CD14-positive monocyte (primary cell): ENCODE measurements at regions not wholly inside any gene's neighbourhood (a gene's known extent, or its start where the extent isn't known, plus 50 kb on each side); places are given as distances from the start of the nearest gene placed in this dataset.

ENCODE experiments used
- DNase-seq, 3 donors: peaks; one replicate each; pipeline ENCODE4 v3.0.0-alpha.2; 2011 to 2022
- H2AFZ ChIP-seq: 2 replicates; pipeline ENCODE4 v1.6.0; 2012; ENCODE audit warnings: mild to moderate bottlenecking, low read depth, low read length, inconsistent platforms; ENCODE audit not compliant: insufficient read depth, poor library complexity, severe bottlenecking
- H3K27ac ChIP-seq, 2 donors: 1 replicate in 1 of 2; 2 replicates in 1 of 2; pipeline ENCODE4 v1.5.1; 2012 to 2013; ENCODE audit warnings: low read length in 2 of 2, control low read depth in 1 of 2, inconsistent platforms in 1 of 2, low read depth in 1 of 2, mild to moderate bottlenecking in 1 of 2
- H3K27me3 ChIP-seq, 2 donors: one replicate each; pipeline versions ENCODE4 v1.6.0 to v1.6.1; 2011 to 2013; ENCODE audit warnings: low read length in 2 of 2; ENCODE audit not compliant: control insufficient read depth in 2 of 2, insufficient read depth in 2 of 2
- H3K36me3 ChIP-seq, 2 donors: replicated peaks in 1 of 2; 1 replicate in 1 of 2; 2 replicates in 1 of 2; pipeline versions ENCODE4 v1.5.1 to v1.6.1; 2012 to 2013; ENCODE audit warnings: low read length in 2 of 2, control low read depth in 1 of 2, inconsistent platforms in 1 of 2, mild to moderate bottlenecking in 1 of 2; ENCODE audit not compliant: insufficient read depth in 2 of 2, control insufficient read depth in 1 of 2
- H3K4me1 ChIP-seq, 2 donors: 1 replicate in 1 of 2; 2 replicates in 1 of 2; pipeline versions ENCODE4 v1.5.1 to v1.6.1; 2012 to 2013; ENCODE audit warnings: low read length in 2 of 2, control low read depth in 1 of 2, inconsistent platforms in 1 of 2, mild to moderate bottlenecking in 1 of 2, moderate library complexity in 1 of 2; ENCODE audit not compliant: insufficient read depth in 2 of 2, control insufficient read depth in 1 of 2
- H3K4me2 ChIP-seq: replicated peaks from 2 replicates; pipeline ENCODE3; 2012; ENCODE audit warnings: low read length, moderate library complexity, mild to moderate bottlenecking; ENCODE audit not compliant: poor library complexity, severe bottlenecking; ENCODE audit errors: extremely low read depth
- H3K4me3 ChIP-seq, 3 experiments: fragments of 200-600 bp in 1 of 3; sonication (generic) in 1 of 3; replicated peaks in 1 of 3; 1 replicate in 2 of 3; 2 replicates in 1 of 3; pipeline ENCODE4 v1.5.1; 2011 to 2013; ENCODE audit warnings: low read length in 3 of 3, mild to moderate bottlenecking in 3 of 3, control low read depth in 2 of 3, low read depth in 2 of 3, inconsistent platforms in 1 of 3, moderate library complexity in 1 of 3
- H3K79me2 ChIP-seq: 2 replicates; pipeline ENCODE4 v1.6.0; 2012; ENCODE audit warnings: mild to moderate bottlenecking, control low read depth, inconsistent platforms, low read length, moderate library complexity; ENCODE audit not compliant: insufficient read depth
- H3K9ac ChIP-seq: 2 replicates; pipeline ENCODE4 v1.6.0; 2017; ENCODE audit warnings: low read length, mild to moderate bottlenecking; ENCODE audit not compliant: insufficient read depth, poor library complexity, severe bottlenecking
- H3K9me3 ChIP-seq, 2 donors: replicated peaks in 1 of 2; 1 replicate in 1 of 2; 2 replicates in 1 of 2; pipeline versions ENCODE4 v1.5.1 to v1.6.1; 2012 to 2013; ENCODE audit warnings: low read length in 2 of 2, control low read depth in 1 of 2; ENCODE audit not compliant: control insufficient read depth in 1 of 2, insufficient read depth in 1 of 2
- H4K20me1 ChIP-seq: 2 replicates; pipeline ENCODE4 v1.6.0; 2012; ENCODE audit warnings: mild to moderate bottlenecking, low read length, control low read depth, moderate library complexity; ENCODE audit not compliant: insufficient read depth
- H3K27ac Mint-ChIP-seq, 7 donors: one replicate each; pipeline ENCODE4 v1.8.0; 2020; ENCODE audit warnings: mild to moderate bottlenecking in 7 of 7, mixed read lengths in 7 of 7, moderate library complexity in 6 of 7, inconsistent platforms in 2 of 7
- H3K27me3 Mint-ChIP-seq, 3 donors: one replicate each; pipeline ENCODE4 v1.8.0; 2021 to 2022; ENCODE audit warnings: low read depth in 3 of 3, mild to moderate bottlenecking in 3 of 3, mixed read lengths in 3 of 3, moderate library complexity in 3 of 3, inconsistent platforms in 1 of 3
- H3K36me3 Mint-ChIP-seq, 2 donors: one replicate each; pipeline ENCODE4 v1.8.0; 2020; ENCODE audit warnings: mixed read lengths in 2 of 2, inconsistent platforms in 1 of 2, mild to moderate bottlenecking in 1 of 2
- H3K4me1 Mint-ChIP-seq: one replicate; pipeline ENCODE4 v1.8.0; 2020; ENCODE audit warnings: mild to moderate bottlenecking, mixed read lengths
- H3K4me3 Mint-ChIP-seq, 2 donors: one replicate each; pipeline ENCODE4 v1.8.0; 2020; ENCODE audit warnings: mild to moderate bottlenecking in 2 of 2, mixed read lengths in 2 of 2, moderate library complexity in 1 of 2
- H3K9me3 Mint-ChIP-seq, 7 donors: one replicate each; pipeline ENCODE4 v1.8.0; 2020 to 2022; ENCODE audit warnings: mixed read lengths in 7 of 7, mild to moderate bottlenecking in 6 of 7, moderate library complexity in 6 of 7, inconsistent platforms in 2 of 7
- WGBS: methylation state at CpG from one replicate; pipeline ENCODE4 v1.1.5; 2013; ENCODE audit warnings: missing lambda C conversion rate; ENCODE audit not compliant: insufficient coverage; 5-methylcytosine and 5-hydroxymethylcytosine counted together
- intact Hi-C, 2 donors: fragments of 100-400 bp; cut with micrococcal nuclease; formaldehyde crosslinking; loops; one replicate each; pipeline versions ENCODE4 v1.15.0 to v1.15.1; 2023
- TF ChIP-seq, protein P1 (sequence below): fragments of 200-600 bp; IDR thresholded peaks from one replicate; pipeline ENCODE4 v1.8.0; 2022; ENCODE audit warnings: antibody characterized with exemption, mild to moderate bottlenecking

DNA sequence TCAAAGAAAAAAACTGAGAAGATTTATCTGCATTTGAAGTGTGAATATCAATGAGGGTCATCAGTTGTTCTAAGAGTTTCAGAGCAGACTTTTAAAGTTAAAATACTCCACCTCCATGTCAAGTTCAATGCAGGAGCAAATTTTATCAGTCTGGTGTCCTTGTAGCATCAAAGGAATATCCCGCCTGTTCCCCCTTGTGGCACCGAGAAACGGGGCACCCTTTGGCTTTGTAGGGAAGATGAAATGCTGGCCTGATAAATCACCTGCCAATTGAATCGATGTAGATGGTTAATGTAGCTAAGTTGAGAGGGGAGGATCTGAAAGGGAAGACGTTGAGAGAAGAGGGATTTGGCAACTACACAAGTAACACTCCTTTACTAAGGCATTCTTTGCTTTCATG, 714.5 kb downstream of the EFNA5 start:
- intact Hi-C loops = no loop called here
- Mint-ChIP-seq H3K9me3 (peaks cover 0 to 2% (median 0%) of the 10 kb centered on the region in 7 donors), H3K4me1 (no peaks in the 10 kb centered on the region), H3K36me3 (no peaks in the 10 kb centered on the region), H3K4me3 (no peak overlapping the region), H3K27ac (no peak overlapping the region), H3K27me3 (peaks cover 0 to 2% (median 0%) of the 10 kb centered on the region in 3 donors)
- TF ChIP-seq, protein P1, sequence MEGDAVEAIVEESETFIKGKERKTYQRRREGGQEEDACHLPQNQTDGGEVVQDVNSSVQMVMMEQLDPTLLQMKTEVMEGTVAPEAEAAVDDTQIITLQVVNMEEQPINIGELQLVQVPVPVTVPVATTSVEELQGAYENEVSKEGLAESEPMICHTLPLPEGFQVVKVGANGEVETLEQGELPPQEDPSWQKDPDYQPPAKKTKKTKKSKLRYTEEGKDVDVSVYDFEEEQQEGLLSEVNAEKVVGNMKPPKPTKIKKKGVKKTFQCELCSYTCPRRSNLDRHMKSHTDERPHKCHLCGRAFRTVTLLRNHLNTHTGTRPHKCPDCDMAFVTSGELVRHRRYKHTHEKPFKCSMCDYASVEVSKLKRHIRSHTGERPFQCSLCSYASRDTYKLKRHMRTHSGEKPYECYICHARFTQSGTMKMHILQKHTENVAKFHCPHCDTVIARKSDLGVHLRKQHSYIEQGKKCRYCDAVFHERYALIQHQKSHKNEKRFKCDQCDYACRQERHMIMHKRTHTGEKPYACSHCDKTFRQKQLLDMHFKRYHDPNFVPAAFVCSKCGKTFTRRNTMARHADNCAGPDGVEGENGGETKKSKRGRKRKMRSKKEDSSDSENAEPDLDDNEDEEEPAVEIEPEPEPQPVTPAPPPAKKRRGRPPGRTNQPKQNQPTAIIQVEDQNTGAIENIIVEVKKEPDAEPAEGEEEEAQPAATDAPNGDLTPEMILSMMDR = no peak
- no CpG with 5 or more reads among the region's 5 CpGs for WGBS
- Histone ChIP-seq H3K9ac (no peak overlapping the region), H3K9me3 (no peaks in the 10 kb centered on the region), H4K20me1 (no peaks in the 10 kb centered on the region), H3K27me3 (no peaks in the 10 kb centered on the region), H3K27ac (no peak overlapping the region), H3K4me3 (no peak overlapping the region), H3K36me3 (no peaks in the 10 kb centered on the region), H3K4me2 (no peak overlapping the region), H3K4me1 (no peaks in the 10 kb centered on the region), H3K79me2 (no peaks in the 10 kb centered on the region), H2AFZ (no peak overlapping the region)
- no peak for DNase-seq

DNA sequence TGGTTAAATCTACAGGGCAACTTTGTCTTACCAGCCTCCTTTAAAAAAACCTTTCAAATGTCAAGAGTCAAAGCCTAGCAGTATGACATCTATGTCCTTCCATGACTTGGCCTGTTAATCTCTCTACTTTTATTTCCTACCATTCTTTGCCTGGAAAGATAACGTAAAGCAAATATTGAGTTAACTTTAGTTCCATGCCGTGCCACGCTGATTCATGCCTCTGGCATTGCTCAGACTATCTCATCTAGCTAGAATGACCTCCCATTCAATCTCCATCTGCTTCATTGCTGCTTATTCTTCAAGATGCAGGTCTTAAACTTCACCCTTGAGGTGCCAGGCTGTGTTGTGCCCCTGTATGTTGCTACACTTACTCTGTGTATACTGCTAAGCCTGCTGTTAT, 729.8 kb downstream of the EFNA5 start:
- H2AFZ ChIP-seq = no peak overlapping the region
- WGBS = 90% methylated on average over 3 of the region's 3 CpGs
- no peaks in the 10 kb centered on the region for H4K20me1 ChIP-seq
- H3K4me1 ChIP-seq = no peaks in the 10 kb centered on the region
- no peaks in the 10 kb centered on the region for H3K9me3 ChIP-seq
- TF ChIP-seq, protein P1 = no peak
- intact Hi-C loops = no loop called here
- no peak overlapping the region for H3K4me3 Mint-ChIP-seq
- H3K9me3 Mint-ChIP-seq = peaks cover 0 to 7% (median 3%) of the 10 kb centered on the region in 7 donors
- H3K27ac Mint-ChIP-seq = no peak overlapping the region
- H3K36me3 Mint-ChIP-seq = no peaks in the 10 kb centered on the region
- peaks cover 0 to 2% (median 0%) of the 10 kb centered on the region in 3 donors for H3K27me3 Mint-ChIP-seq
- H3K4me2 ChIP-seq = no peak overlapping the region
- H3K9ac ChIP-seq = no peak overlapping the region
- no peaks in the 10 kb centered on the region for H3K79me2 ChIP-seq
- no peak overlapping the region for H3K4me3 ChIP-seq
- no peaks in the 10 kb centered on the region for H3K36me3 ChIP-seq
- no peaks in the 10 kb centered on the region for H3K27me3 ChIP-seq
- H3K4me1 Mint-ChIP-seq = no peaks in the 10 kb centered on the region
- DNase-seq = no peak
- no peak overlapping the region for H3K27ac ChIP-seq
